ENCODE measurements at regions not wholly inside any gene's neighbourhood (a gene's known extent, or its start where the extent isn't known, plus 50 kb on each side); places are given as distances from the start of the nearest gene placed in this dataset.

GRCh38 chr9:1298046-1298445 is 247.9 kb downstream of the DMRT2 start:
- DNase-seq (ENCODE audit: extremely low read depth in 1 of 11, low read depth in 9 of 11, low spot score in 4 of 11) = no peak

GRCh38 chr9:1300941-1301340 is 250.8 kb downstream of the DMRT2 start:
- no peak for DNase-seq (ENCODE audit: extremely low read depth in 1 of 11, low read depth in 9 of 11, low spot score in 4 of 11)

GRCh38 chr9:1303932-1304331 is 253.8 kb downstream of the DMRT2 start:
- no peak for DNase-seq (ENCODE audit: extremely low read depth in 1 of 11, low read depth in 9 of 11, low spot score in 4 of 11)

- no peak for DNase-seq (ENCODE audit: extremely low read depth in 1 of 11, low read depth in 9 of 11, low spot score in 4 of 11)
Measured at GRCh38 chr9:1311462-1312042, 261.4 kb downstream of the DMRT2 start.

GRCh38 chr9:1319436-1319835 is 269.3 kb downstream of the DMRT2 start:
- DNase-seq (ENCODE audit: extremely low read depth in 1 of 11, low read depth in 9 of 11, low spot score in 4 of 11) = no peak

GRCh38 chr9:1320051-1320557 is 269.9 kb downstream of the DMRT2 start:
- no peak for DNase-seq (ENCODE audit: extremely low read depth in 1 of 11, low read depth in 9 of 11, low spot score in 4 of 11)

GRCh38 chr9:1320607-1321195 is 270.5 kb downstream of the DMRT2 start:
- no peak for DNase-seq (ENCODE audit: extremely low read depth in 1 of 11, low read depth in 9 of 11, low spot score in 4 of 11)

GRCh38 chr9:1327467-1327866 is 277.3 kb downstream of the DMRT2 start:
- DNase-seq (ENCODE audit: extremely low read depth in 1 of 11, low read depth in 9 of 11, low spot score in 4 of 11) = no peak

- no peak for DNase-seq (ENCODE audit: extremely low read depth in 1 of 11, low read depth in 9 of 11, low spot score in 4 of 11)
Measured at GRCh38 chr9:1328341-1328740, 278.2 kb downstream of the DMRT2 start.

- no peak for DNase-seq (ENCODE audit: extremely low read depth in 1 of 11, low read depth in 9 of 11, low spot score in 4 of 11)
Measured at GRCh38 chr9:1331546-1332038, 281.4 kb downstream of the DMRT2 start.

GRCh38 chr9:1332156-1332555 is 282.0 kb downstream of the DMRT2 start:
- no peak for DNase-seq (ENCODE audit: extremely low read depth in 1 of 11, low read depth in 9 of 11, low spot score in 4 of 11)

- no peak for DNase-seq (ENCODE audit: extremely low read depth in 1 of 11, low read depth in 9 of 11, low spot score in 4 of 11)
Measured at GRCh38 chr9:1335174-1335573, 285.0 kb downstream of the DMRT2 start.

- DNase-seq (ENCODE audit: extremely low read depth in 1 of 11, low read depth in 9 of 11, low spot score in 4 of 11) = no peak
Measured at GRCh38 chr9:1337169-1337568, 287.0 kb downstream of the DMRT2 start.

GRCh38 chr9:1340390-1340789 is 290.2 kb downstream of the DMRT2 start:
- DNase-seq (ENCODE audit: extremely low read depth in 1 of 11, low read depth in 9 of 11, low spot score in 4 of 11) = no peak

GRCh38 chr9:1353291-1353690 is 303.1 kb downstream of the DMRT2 start:
- DNase-seq (ENCODE audit: extremely low read depth in 1 of 11, low read depth in 9 of 11, low spot score in 4 of 11) = no peak

- DNase-seq (ENCODE audit: extremely low read depth in 1 of 11, low read depth in 9 of 11, low spot score in 4 of 11) = no peak
Measured at GRCh38 chr9:1354086-1354485, 303.9 kb downstream of the DMRT2 start.

- DNase-seq (ENCODE audit: extremely low read depth in 1 of 11, low read depth in 9 of 11, low spot score in 4 of 11) = no peak
Measured at GRCh38 chr9:1354606-1355005, 304.4 kb downstream of the DMRT2 start.

GRCh38 chr9:1355656-1356055 is 305.5 kb downstream of the DMRT2 start:
- DNase-seq (ENCODE audit: extremely low read depth in 1 of 11, low read depth in 9 of 11, low spot score in 4 of 11) = no peak

GRCh38 chr9:1362845-1363244 is 312.7 kb downstream of the DMRT2 start:
- DNase-seq (ENCODE audit: extremely low read depth in 1 of 11, low read depth in 9 of 11, low spot score in 4 of 11) = no peak

GRCh38 chr9:1366276-1366675 is 316.1 kb downstream of the DMRT2 start:
- no peak for DNase-seq (ENCODE audit: extremely low read depth in 1 of 11, low read depth in 9 of 11, low spot score in 4 of 11)

- DNase-seq (ENCODE audit: extremely low read depth in 1 of 11, low read depth in 9 of 11, low spot score in 4 of 11) = no peak
Measured at GRCh38 chr9:1369297-1369696, 319.1 kb downstream of the DMRT2 start.

All from renal cortex interstitium (tissue), 11 donors.